ENCODE measurements at regions not wholly inside any gene's neighbourhood (a gene's known extent, or its start where the extent isn't known, plus 50 kb on each side); places are given as distances from the start of the nearest gene placed in this dataset.

GRCh38 chr15:92809880-92810361 is 90.2 kb upstream of the CHD2 start:
- no TSS peak for BruUV-seq (replicated peaks)
- no peaks in the 10 kb centered on the region for H3K27me3 ChIP-seq (ENCODE audit: control insufficient read depth in 2 of 2, insufficient read depth in 2 of 2, low read length in 2 of 2)
- peak overlapping the region in 2 of 3 experiments; percentile 34 to 39 for H3K4me3 ChIP-seq (replicated peaks in 1 of 3; ENCODE audit: insufficient read depth in 1 of 3, low read depth in 1 of 3, low read length in 3 of 3)
- ChIA-PET POLR2A (interaction anchor here (0.6 to 4.3 kb wide), 5 partner anchors 22 to 550 kb away, joined by 3 to 35 read pairs (median 7); no protein-coding TSS in a partner anchor), CTCF (interaction anchor here (1.6 to 3.6 kb wide), 15 partner anchors 10 to 220 kb away, joined by 5 to 51 read pairs (median 11); partner anchors contain the start of gene CHD2)
- H3K9me1 ChIP-seq (replicated peaks; ENCODE audit: control insufficient read depth, extremely low read depth, insufficient read depth, low read length): no peaks in the 10 kb centered on the region
- H3K27ac ChIP-seq (ENCODE audit: insufficient read depth, low read depth, low read length): peak overlapping the region; percentile 88
- H4K20me1 ChIP-seq (replicated peaks; ENCODE audit: control insufficient read depth, extremely low read depth, insufficient read depth, low read length): no peaks in the 10 kb centered on the region
- TF ChIP-seq CTCF (IDR thresholded peaks at IDR 0.05; ENCODE audit: extremely low read depth in 1 of 2, insufficient read depth in 1 of 2, low read depth in 1 of 2, low read length in 2 of 2): no peak
- H2AFZ ChIP-seq (ENCODE audit: low read depth, low read length): peak overlapping the region; percentile 73
- H3K36me3 ChIP-seq (ENCODE audit: control insufficient read depth in 2 of 2, extremely low read depth in 1 of 2, insufficient read depth in 2 of 2, low read length in 2 of 2): no peaks in the 10 kb centered on the region
- peak overlapping the region; percentile 70 for H3K4me2 ChIP-seq (ENCODE audit: insufficient read depth, low read length)
- H3K9me3 ChIP-seq (replicated peaks; ENCODE audit: control insufficient read depth, insufficient read depth, low read length): no peaks in the 10 kb centered on the region
- peak; percentile 55 for DNase-seq (ENCODE audit: low read depth, low spot score)
- peak overlapping the region; percentile 72 for H3K9ac ChIP-seq (replicated peaks; ENCODE audit: extremely low read depth, insufficient read depth, low read length)
- dilution Hi-C loops (cut with MboI; ENCODE audit: extremely low pct_ligation_motif_present, low sequenced_read_pairs): loop anchor here (25.0 kb wide), 1 partner anchor 102 kb away; the partner anchor contains the start of gene CHD2
- intact Hi-C loops (cut with micrococcal nuclease): loop anchor here (1.0 to 5.0 kb wide), 7 partner anchors 10 to 193 kb away; partner anchors contain the start of gene CHD2
- FAIRE-seq: peak; percentile 47
- no peaks in the 10 kb centered on the region for H3K79me2 ChIP-seq (ENCODE audit: control insufficient read depth, insufficient read depth, low read length)
- H3K4me1 ChIP-seq (ENCODE audit: control insufficient read depth, extremely low read depth, insufficient read depth, low read length): peaks cover 15% of the 10 kb centered on the region

GRCh38 chr15:92810418-92811138 is 89.5 kb upstream of the CHD2 start:
- dilution Hi-C loops (cut with MboI; ENCODE audit: extremely low pct_ligation_motif_present, low sequenced_read_pairs) (loop anchor here (25.0 kb wide), 1 partner anchor 102 kb away; the partner anchor contains the start of gene CHD2), intact Hi-C loops (cut with micrococcal nuclease) (no loop called here)
- TF ChIP-seq MYC (IDR thresholded peaks at IDR 0.05; ENCODE audit: low read depth, low read length) (no peak), POLR2AphosphoS5 (IDR thresholded peaks at IDR 0.05; ENCODE audit: insufficient read depth, low read depth, low read length) (no peak), GATA2 (IDR thresholded peaks at IDR 0.05; ENCODE audit: insufficient read depth, insufficient read length, low read depth, low read length) (no peak), JUN (IDR thresholded peaks at IDR 0.05; ENCODE audit: borderline replicate concordance, insufficient read depth, insufficient read length, low read depth) (no peak), POLR2A (IDR thresholded peaks at IDR 0.05; ENCODE audit: low read depth, low read length) (no peak), EZH2 (IDR thresholded peaks at IDR 0.05; ENCODE audit: borderline replicate concordance, low read depth, low read length, severe bottlenecking) (no peak), FOS (IDR thresholded peaks at IDR 0.05; ENCODE audit: borderline replicate concordance, insufficient read depth, low read length) (no peak), MAX (IDR thresholded peaks at IDR 0.05; ENCODE audit: insufficient read depth, insufficient read length) (no peak), CTCF (IDR thresholded peaks at IDR 0.05; ENCODE audit: extremely low read depth in 1 of 2, insufficient read depth in 1 of 2, low read depth in 1 of 2, low read length in 2 of 2) (no peak)
- FAIRE-seq: peak; percentile 58
- Histone ChIP-seq H3K36me3 (ENCODE audit: control insufficient read depth in 2 of 2, extremely low read depth in 1 of 2, insufficient read depth in 2 of 2, low read length in 2 of 2) (no peaks in the 10 kb centered on the region), H3K4me3 (replicated peaks in 1 of 3; ENCODE audit: insufficient read depth in 1 of 3, low read depth in 1 of 3, low read length in 3 of 3) (peak overlapping the region in 1 of 3 experiments; percentile 7), H2AFZ (ENCODE audit: low read depth, low read length) (peak overlapping the region; percentile 59), H3K9me1 (replicated peaks; ENCODE audit: control insufficient read depth, extremely low read depth, insufficient read depth, low read length) (no peaks in the 10 kb centered on the region), H3K4me1 (ENCODE audit: control insufficient read depth, extremely low read depth, insufficient read depth, low read length) (peaks cover 15% of the 10 kb centered on the region), H3K9ac (replicated peaks; ENCODE audit: extremely low read depth, insufficient read depth, low read length) (no peak overlapping the region), H4K20me1 (replicated peaks; ENCODE audit: control insufficient read depth, extremely low read depth, insufficient read depth, low read length) (no peaks in the 10 kb centered on the region), H3K4me2 (ENCODE audit: insufficient read depth, low read length) (peak overlapping the region; percentile 70), H3K9me3 (replicated peaks; ENCODE audit: control insufficient read depth, insufficient read depth, low read length) (no peaks in the 10 kb centered on the region), H3K27ac (ENCODE audit: insufficient read depth, low read depth, low read length) (no peak overlapping the region), H3K27me3 (ENCODE audit: control insufficient read depth in 2 of 2, insufficient read depth in 2 of 2, low read length in 2 of 2) (no peaks in the 10 kb centered on the region), H3K79me2 (ENCODE audit: control insufficient read depth, insufficient read depth, low read length) (no peaks in the 10 kb centered on the region)
- no TSS peak for BruUV-seq (replicated peaks)
- DNase-seq (ENCODE audit: low read depth, low spot score): peak; percentile 42
- ChIA-PET POLR2A (interaction anchor here (1.6 to 4.3 kb wide), 3 partner anchors 72 to 97 kb away, joined by 5 to 35 read pairs (median 12); no protein-coding TSS in a partner anchor), CTCF (interaction anchor here (1.9 to 3.6 kb wide), 8 partner anchors 9 to 107 kb away, joined by 6 to 51 read pairs (median 28); partner anchors contain the start of gene CHD2)
